Keratinocyte (primary cell): ENCODE measurements at regions not wholly inside any gene's neighbourhood (a gene's known extent, or its start where the extent isn't known, plus 50 kb on each side); places are given as distances from the start of the nearest gene placed in this dataset.

ENCODE experiments used
- DNase-seq: peaks from one replicate; pipeline ENCODE4 v3.0.0-alpha.2; 2011; ENCODE audit warnings: low read depth, missing footprints, low spot score
- FAIRE-seq: peaks from 2 replicates; lab custom pipeline; 2011; peaks lifted over from hg19 to GRCh38; lab: Jason Lieb, UNC
- H2AFZ ChIP-seq: 2 replicates; pipeline ENCODE4 v1.6.0; 2012; ENCODE audit warnings: low read length, control low read depth, inconsistent platforms; ENCODE audit not compliant: control insufficient read depth
- H3K27ac ChIP-seq: 2 replicates; pipeline ENCODE4 v1.5.1; 2011; ENCODE audit warnings: low read length; ENCODE audit not compliant: control insufficient read depth, insufficient read depth
- H3K27me3 ChIP-seq: 3 replicates; pipeline ENCODE4 v1.6.0; 2011; ENCODE audit warnings: low read length; ENCODE audit not compliant: control insufficient read depth, insufficient read depth; ENCODE audit errors: extremely low read depth
- H3K36me3 ChIP-seq, 2 experiments: 2 replicates in 1 of 2; 3 replicates in 1 of 2; pipeline ENCODE4 v1.5.1; 2011; ENCODE audit warnings: low read length in 2 of 2, mild to moderate bottlenecking in 1 of 2; ENCODE audit not compliant: control insufficient read depth in 2 of 2, insufficient read depth in 2 of 2; ENCODE audit errors: extremely low read depth in 1 of 2
- H3K4me1 ChIP-seq: 3 replicates; pipeline ENCODE4 v1.5.1; 2011; ENCODE audit warnings: low read length; ENCODE audit not compliant: control insufficient read depth, insufficient read depth; ENCODE audit errors: extremely low read depth
- H3K4me2 ChIP-seq: 3 replicates; pipeline ENCODE4 v1.6.0; 2011; ENCODE audit warnings: low read depth, low read length; ENCODE audit not compliant: control insufficient read depth, insufficient read depth; ENCODE audit errors: extremely low read depth
- H3K4me3 ChIP-seq, 3 experiments: fragments of 200-600 bp in 1 of 3; sonication (generic) in 1 of 3; 2 replicates in 2 of 3; 3 replicates in 1 of 3; pipeline ENCODE4 v1.5.1; 2011 to 2016; ENCODE audit warnings: low read length in 3 of 3, mild to moderate bottlenecking in 3 of 3, control low read depth in 2 of 3, inconsistent platforms in 1 of 3, low read depth in 1 of 3, mixed read lengths in 1 of 3, mixed run types in 1 of 3, moderate library complexity in 1 of 3; ENCODE audit not compliant: control insufficient read depth in 2 of 3, insufficient read depth in 2 of 3; ENCODE audit errors: extremely low read depth in 1 of 3
- H3K79me2 ChIP-seq: 2 replicates; pipeline ENCODE4 v1.6.0; 2012; ENCODE audit warnings: low read length; ENCODE audit not compliant: control insufficient read depth, insufficient read depth
- H3K9ac ChIP-seq: 3 replicates; pipeline ENCODE4 v1.6.0; 2011; ENCODE audit warnings: low read length; ENCODE audit not compliant: control insufficient read depth, insufficient read depth; ENCODE audit errors: extremely low read depth
- H3K9me1 ChIP-seq: 3 replicates; pipeline ENCODE4 v1.6.0; 2011; ENCODE audit warnings: low read length; ENCODE audit not compliant: control insufficient read depth, insufficient read depth; ENCODE audit errors: extremely low read depth
- H3K9me3 ChIP-seq: 2 replicates; pipeline ENCODE4 v1.5.1; 2012; ENCODE audit warnings: low read depth, low read length; ENCODE audit not compliant: control insufficient read depth
- H4K20me1 ChIP-seq: 3 replicates; pipeline ENCODE4 v1.6.0; 2011; ENCODE audit warnings: low read length; ENCODE audit not compliant: control insufficient read depth, insufficient read depth; ENCODE audit errors: extremely low read depth
- EZH2 ChIP-seq: IDR thresholded peaks from one replicate; pipeline ENCODE4 v1.6.1; 2012; ENCODE audit warnings: inconsistent platforms, mild to moderate bottlenecking, low read length, moderate library complexity
- dilution Hi-C: fragments of 300-500 bp; cut with MboI; formaldehyde crosslinking; loops from one replicate; pipeline ENCODE4 v1.7.0; 2020; ENCODE audit warnings: low sequenced_read_pairs; ENCODE audit not compliant: extremely low pct_ligation_motif_present
- TF ChIP-seq, protein P1 (sequence below), 3 experiments: IDR thresholded peaks in 1 of 3; conservative IDR thresholded peaks in 1 of 3; optimal IDR thresholded peaks in 1 of 3; 2 replicates in 2 of 3; 3 replicates in 1 of 3; pipeline versions ENCODE3 to v1.5.1; 2011; ENCODE audit warnings: low read length in 3 of 3, mild to moderate bottlenecking in 3 of 3, moderate library complexity in 2 of 3, control low read depth in 1 of 3, inconsistent platforms in 1 of 3; ENCODE audit not compliant: insufficient read depth in 2 of 3; ENCODE audit errors: extremely low read depth in 1 of 3

DNA sequence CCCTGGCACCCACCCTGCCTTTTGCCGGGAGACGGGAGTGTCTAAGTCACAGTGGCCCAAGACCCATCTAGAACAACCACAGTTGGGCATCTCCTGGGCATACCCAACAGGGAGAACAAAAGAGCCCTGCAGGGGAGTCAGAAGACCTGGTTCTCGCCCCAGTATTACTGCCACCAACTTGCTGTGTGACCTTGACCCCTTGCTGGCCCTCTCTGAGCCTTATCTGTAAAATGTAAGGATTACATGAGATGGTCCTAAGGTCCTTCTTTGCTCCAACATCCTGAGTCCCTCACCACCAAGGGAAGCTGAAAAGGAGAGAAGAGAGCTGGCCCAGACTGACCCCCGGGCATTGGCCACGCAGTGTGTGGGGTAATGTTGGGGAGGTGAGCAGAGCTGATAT, 119.0 kb downstream of the CCT6B start:
- Histone ChIP-seq H2AFZ (no peak overlapping the region), H3K4me2 (no peak overlapping the region), H3K4me1 (no peaks in the 10 kb centered on the region), H3K36me3 (no peaks in the 10 kb centered on the region), H3K79me2 (no peaks in the 10 kb centered on the region), H4K20me1 (no peaks in the 10 kb centered on the region), H3K27ac (no peak overlapping the region), H3K4me3 (no peak overlapping the region), H3K9me3 (no peaks in the 10 kb centered on the region), H3K9ac (no peak overlapping the region), H3K9me1 (no peaks in the 10 kb centered on the region), H3K27me3 (peaks cover 1% of the 10 kb centered on the region)
- no peak for FAIRE-seq
- no peak for TF ChIP-seq EZH2
- TF ChIP-seq, protein P1, sequence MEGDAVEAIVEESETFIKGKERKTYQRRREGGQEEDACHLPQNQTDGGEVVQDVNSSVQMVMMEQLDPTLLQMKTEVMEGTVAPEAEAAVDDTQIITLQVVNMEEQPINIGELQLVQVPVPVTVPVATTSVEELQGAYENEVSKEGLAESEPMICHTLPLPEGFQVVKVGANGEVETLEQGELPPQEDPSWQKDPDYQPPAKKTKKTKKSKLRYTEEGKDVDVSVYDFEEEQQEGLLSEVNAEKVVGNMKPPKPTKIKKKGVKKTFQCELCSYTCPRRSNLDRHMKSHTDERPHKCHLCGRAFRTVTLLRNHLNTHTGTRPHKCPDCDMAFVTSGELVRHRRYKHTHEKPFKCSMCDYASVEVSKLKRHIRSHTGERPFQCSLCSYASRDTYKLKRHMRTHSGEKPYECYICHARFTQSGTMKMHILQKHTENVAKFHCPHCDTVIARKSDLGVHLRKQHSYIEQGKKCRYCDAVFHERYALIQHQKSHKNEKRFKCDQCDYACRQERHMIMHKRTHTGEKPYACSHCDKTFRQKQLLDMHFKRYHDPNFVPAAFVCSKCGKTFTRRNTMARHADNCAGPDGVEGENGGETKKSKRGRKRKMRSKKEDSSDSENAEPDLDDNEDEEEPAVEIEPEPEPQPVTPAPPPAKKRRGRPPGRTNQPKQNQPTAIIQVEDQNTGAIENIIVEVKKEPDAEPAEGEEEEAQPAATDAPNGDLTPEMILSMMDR (optimal IDR thresholded peaks at IDR 0.05 in 1 of 3, IDR thresholded peaks at IDR 0.05 in 1 of 3, conservative IDR thresholded peaks at IDR 0.05 in 1 of 3; ENCODE audit: extremely low read depth in 1 of 3, insufficient read depth in 2 of 3, low read length in 3 of 3) = no peak
- dilution Hi-C loops = no loop called here
- no peak for DNase-seq

DNA sequence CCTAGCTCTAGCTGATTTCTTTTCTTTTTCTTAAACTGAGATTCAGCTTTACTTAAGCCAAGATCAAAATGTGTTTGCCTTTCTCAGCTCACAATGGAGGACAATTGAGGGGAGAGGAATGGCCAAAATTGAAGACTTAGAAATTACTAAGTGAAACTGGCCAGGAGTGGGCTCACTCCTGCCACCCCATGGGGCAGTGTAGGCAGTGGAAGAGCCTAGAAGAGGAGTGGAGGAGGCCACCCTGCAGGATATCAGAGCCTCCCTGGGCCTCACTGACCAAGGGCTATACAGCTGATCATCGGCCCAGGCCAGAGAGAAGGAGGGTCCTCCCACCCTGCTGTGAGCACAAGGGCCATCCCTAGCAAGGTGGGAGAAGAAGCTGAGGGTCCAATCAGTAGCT, 119.8 kb downstream of the CCT6B start:
- Histone ChIP-seq H3K79me2 (no peaks in the 10 kb centered on the region), H3K4me1 (no peaks in the 10 kb centered on the region), H3K4me3 (no peak overlapping the region), H3K9ac (no peak overlapping the region), H3K4me2 (no peak overlapping the region), H3K27ac (no peak overlapping the region), H3K36me3 (no peaks in the 10 kb centered on the region), H3K27me3 (peaks cover 4% of the 10 kb centered on the region), H3K9me3 (no peaks in the 10 kb centered on the region), H3K9me1 (no peaks in the 10 kb centered on the region), H2AFZ (no peak overlapping the region), H4K20me1 (no peaks in the 10 kb centered on the region)
- TF ChIP-seq EZH2 = no peak
- TF ChIP-seq, protein P1 (optimal IDR thresholded peaks at IDR 0.05 in 1 of 3, IDR thresholded peaks at IDR 0.05 in 1 of 3, conservative IDR thresholded peaks at IDR 0.05 in 1 of 3; ENCODE audit: extremely low read depth in 1 of 3, insufficient read depth in 2 of 3, low read length in 3 of 3) = no peak
- no peak for DNase-seq
- dilution Hi-C loops = no loop called here
- FAIRE-seq = no peak
